HCT116 (cell line): ENCODE measurements at regions not wholly inside any gene's neighbourhood (a gene's known extent, or its start where the extent isn't known, plus 50 kb on each side); places are given as distances from the start of the nearest gene placed in this dataset.

Source experiments
- ATAC-seq: fragments of 200-7000 bp; cut with Tn5 transposase; 2 replicates; pipeline ENCODE4 v1.9.1; 2020; ENCODE audit warnings: mild to moderate bottlenecking, moderate library complexity
- BruUV-seq: library from RNA; stranded (reverse); fragments of 400-500 nt; replicated peaks from 2 replicates; lab custom pipeline; 2021; lab: Mats Ljungman, UMichigan
- CTCF ChIA-PET: fragments of 300-600 bp; sonication (Branson Sonifier 250); formaldehyde crosslinking; loops from one replicate; lab custom pipeline; 2021; ENCODE audit warnings: antibody characterized with exemption; lab: Charles Lee
- POLR2A ChIA-PET: fragments of 300-600, 350-600 bp; sonication (Branson Sonifier 250); formaldehyde crosslinking; loops from one replicate; lab custom pipeline; 2021; ENCODE audit warnings: antibody characterized with exemption; lab: Charles Lee
- RAD21 ChIA-PET, 2 experiments: fragments of 300-600 bp; sonication (Branson Sonifier 250); formaldehyde crosslinking; loops; one replicate each; lab custom pipeline; 2023; ENCODE audit warnings: low total read pairs in 2 of 2; ENCODE audit not compliant: uncharacterized antibody in 2 of 2, unreplicated experiment in 2 of 2, low non-redundant PET in 1 of 2; lab: Charles Lee
- DNase-seq: peaks from one replicate; pipeline ENCODE4 v3.0.0-alpha.2; 2010; ENCODE audit warnings: low read depth, low spot score
- H2AFZ ChIP-seq: fragments of 200-600 bp; shearing (Covaris generic), sonication (generic); 2 replicates; pipeline ENCODE4 v1.6.1; 2017; ENCODE audit warnings: low read depth, mixed run types, mixed read lengths, antibody characterized with exemption, low read length; ENCODE audit not compliant: poor library complexity, severe bottlenecking
- H3K27ac ChIP-seq: 2 replicates; pipeline ENCODE4 v1.5.1; 2012; ENCODE audit warnings: low read depth, low read length
- H3K27me3 ChIP-seq: fragments of 200-600 bp; sonication (generic); 2 replicates; pipeline ENCODE4 v1.6.1; 2016; ENCODE audit warnings: mixed run types, low read length, mixed read lengths; ENCODE audit not compliant: insufficient read depth
- H3K36me3 ChIP-seq, 2 experiments: fragments of 200-500 bp in 1 of 2; fragments of 200-600 bp in 1 of 2; sonication (Bioruptor generic) in 1 of 2; sonication (generic) in 1 of 2; 2 replicates each; pipeline versions ENCODE4 v1.5.1 to v1.6.1; 2014 to 2016; ENCODE audit warnings: low read length in 2 of 2, inconsistent platforms in 1 of 2, mixed read lengths in 1 of 2, mixed run types in 1 of 2; ENCODE audit not compliant: insufficient read depth in 2 of 2, control insufficient read depth in 1 of 2
- H3K4me1 ChIP-seq, 2 experiments: fragments of 200-600 bp in 1 of 2; sonication (generic) in 1 of 2; 2 replicates each; pipeline versions ENCODE4 v1.5.1 to v1.6.1; 2012 to 2017; ENCODE audit warnings: low read length in 2 of 2, inconsistent platforms in 1 of 2, mild to moderate bottlenecking in 1 of 2, mixed read lengths in 1 of 2, mixed run types in 1 of 2, moderate library complexity in 1 of 2; ENCODE audit not compliant: insufficient read depth in 2 of 2, control insufficient read depth in 1 of 2
- H3K4me2 ChIP-seq: fragments of 200-600 bp; sonication (generic); 2 replicates; pipeline ENCODE4 v1.6.1; 2017; ENCODE audit warnings: mixed run types, low read length, mixed read lengths
- H3K4me3 ChIP-seq, 2 experiments: fragments of 200-600 bp in 1 of 2; sonication (generic) in 1 of 2; replicated peaks in 1 of 2; 2 replicates each; pipeline ENCODE4 v1.5.1; 2011 to 2016; ENCODE audit warnings: low read length in 2 of 2, control low read depth in 1 of 2, low read depth in 1 of 2, mild to moderate bottlenecking in 1 of 2, mixed read lengths in 1 of 2, mixed run types in 1 of 2
- H3K79me2 ChIP-seq: fragments of 200-600 bp; sonication (generic); 2 replicates; pipeline ENCODE4 v1.6.1; 2017; ENCODE audit warnings: mild to moderate bottlenecking, mixed run types, low read length, moderate library complexity, mixed read lengths; ENCODE audit not compliant: insufficient read depth
- H3K9ac ChIP-seq: fragments of 200-600 bp; sonication (generic); 2 replicates; pipeline ENCODE4 v1.6.1; 2016; ENCODE audit warnings: low read length, mixed read lengths
- H3K9me2 ChIP-seq: fragments of 200-600 bp; sonication (generic), shearing (Covaris generic); 2 replicates; pipeline ENCODE4 v1.6.1; 2017; ENCODE audit warnings: mixed run types, mild to moderate bottlenecking, moderate library complexity; ENCODE audit not compliant: insufficient read depth
- H3K9me3 ChIP-seq, 2 experiments: fragments of 200-500 bp in 1 of 2; fragments of 200-600 bp in 1 of 2; sonication (Bioruptor generic) in 1 of 2; sonication (generic) in 1 of 2; 2 replicates each; pipeline ENCODE4 v1.6.1; 2014 to 2017; ENCODE audit warnings: low read length in 2 of 2, mixed read lengths in 2 of 2, inconsistent platforms in 1 of 2, low read depth in 1 of 2, mild to moderate bottlenecking in 1 of 2, mixed run types in 1 of 2, moderate library complexity in 1 of 2; ENCODE audit not compliant: control insufficient read depth in 1 of 2, insufficient read depth in 1 of 2
- H4K20me1 ChIP-seq: fragments of 200-600 bp; sonication (generic), shearing (Covaris generic); 2 replicates; pipeline ENCODE4 v1.6.1; 2017; ENCODE audit warnings: mixed run types, mild to moderate bottlenecking, moderate library complexity; ENCODE audit not compliant: insufficient read depth
- ATF3 ChIP-seq: IDR thresholded peaks from 2 replicates; pipeline ENCODE4 v1.6.1; 2012
- CBX3 ChIP-seq: IDR thresholded peaks from 2 replicates; pipeline ENCODE4 v1.6.1; 2012; ENCODE audit warnings: low read depth
- CEBPB ChIP-seq: IDR thresholded peaks from 2 replicates; pipeline ENCODE4 v1.6.1; 2012; ENCODE audit warnings: low read depth
- ELF1 ChIP-seq: IDR thresholded peaks from 2 replicates; pipeline ENCODE4 v1.6.1; 2012; ENCODE audit warnings: low read depth, borderline replicate concordance
- EZH2 ChIP-seq: fragments of 200-600 bp; sonication (generic); IDR thresholded peaks from 2 replicates; pipeline ENCODE4 v1.6.1; 2017; ENCODE audit warnings: antibody characterized with exemption, mixed run types
- EZH2phosphoT487 ChIP-seq: fragments of 200-600 bp; IDR thresholded peaks from 2 replicates; pipeline ENCODE4 v1.6.1; 2018; ENCODE audit warnings: antibody characterized with exemption, borderline replicate concordance
- MAX ChIP-seq: IDR thresholded peaks from 2 replicates; pipeline ENCODE4 v1.6.1; 2012
- POLR2A ChIP-seq: IDR thresholded peaks from 2 replicates; pipeline ENCODE4 v1.7.0; 2011; ENCODE audit warnings: borderline replicate concordance; ENCODE audit not compliant: insufficient read depth, insufficient read length; ENCODE audit errors: extremely low read depth
- SIN3A ChIP-seq: IDR thresholded peaks from 2 replicates; pipeline ENCODE4 v1.6.1; 2012; ENCODE audit warnings: low read depth
- SP1 ChIP-seq: IDR thresholded peaks from 2 replicates; pipeline ENCODE4 v1.6.1; 2012; ENCODE audit warnings: low read depth
- SRF ChIP-seq: IDR thresholded peaks from 2 replicates; pipeline ENCODE4 v1.6.1; 2012; ENCODE audit warnings: low read depth
- TCF7L2 ChIP-seq: IDR thresholded peaks from 2 replicates; pipeline ENCODE4 v1.7.0; 2011; ENCODE audit warnings: borderline replicate concordance, inconsistent platforms; ENCODE audit not compliant: insufficient read depth, insufficient read length; ENCODE audit errors: extremely low read depth
- YY1 ChIP-seq: IDR thresholded peaks from 2 replicates; pipeline ENCODE4 v1.6.1; 2011; ENCODE audit warnings: low read length, low read depth, moderate library complexity, mild to moderate bottlenecking; ENCODE audit not compliant: insufficient replicate concordance; ENCODE audit errors: extremely low read depth
- ZFX ChIP-seq: fragments of 450-650 bp; IDR thresholded peaks from 2 replicates; pipeline ENCODE4 v1.6.1; 2017
- intact Hi-C: fragments of 100-400 bp; cut with micrococcal nuclease; formaldehyde crosslinking; loops from 2 replicates; pipeline ENCODE4 v1.10.0; 2022

GRCh38 chr5:24732184-24732583 lies 87.4 kb upstream of the CDH10 start:
- ChIA-PET CTCF (no interaction called here), RAD21 (no interaction called here)

GRCh38 chr5:24720743-24721142 lies 76.0 kb upstream of the CDH10 start:
- no peaks in the 10 kb centered on the region for H3K36me3 ChIP-seq
- CTCF ChIA-PET: no interaction called here
- TF ChIP-seq EZH2phosphoT487: no peak
- TF ChIP-seq MAX: no peak
- TF ChIP-seq ZFX: no peak
- TF ChIP-seq CEBPB: no peak
- no peak for TF ChIP-seq SP1
- TF ChIP-seq YY1: no peak
- TF ChIP-seq CBX3: no peak
- TF ChIP-seq POLR2A: no peak
- no peak for TF ChIP-seq EZH2
- no peak for TF ChIP-seq ELF1
- no peak for TF ChIP-seq ATF3
- no peak for TF ChIP-seq SIN3A
- no peak for TF ChIP-seq TCF7L2
- TF ChIP-seq, all 23 proteins: peak for 0
- intact Hi-C loops: no loop called here
- Histone ChIP-seq H3K4me3 (no peak overlapping the region), H3K9ac (no peak overlapping the region), H3K27ac (no peak overlapping the region), H3K9me2 (no peaks in the 10 kb centered on the region), H3K27me3 (no peaks in the 10 kb centered on the region), H4K20me1 (no peaks in the 10 kb centered on the region), H3K9me3 (peaks cover 0 to 15% of the 10 kb centered on the region in 2 experiments; a peak in 2 of 4 replicates), H3K79me2 (no peaks in the 10 kb centered on the region), H3K4me2 (no peak overlapping the region), H2AFZ (no peak overlapping the region), H3K4me1 (no peaks in the 10 kb centered on the region)
- POLR2A ChIA-PET: no interaction called here
- no peak for DNase-seq
- ATAC-seq: no peak
- RAD21 ChIA-PET: no interaction called here
- no TSS peak for BruUV-seq

More at GRCh38 chr5:24732184-24732583, 87.4 kb upstream of the CDH10 start:
- intact Hi-C loops: no loop called here
- BruUV-seq: no TSS peak
- Histone ChIP-seq H3K36me3 (no peaks in the 10 kb centered on the region), H3K4me1 (no peaks in the 10 kb centered on the region), H4K20me1 (no peaks in the 10 kb centered on the region), H3K79me2 (no peaks in the 10 kb centered on the region), H2AFZ (no peak overlapping the region), H3K27ac (no peak overlapping the region), H3K9ac (no peak overlapping the region), H3K4me3 (no peak overlapping the region), H3K4me2 (no peak overlapping the region), H3K27me3 (no peaks in the 10 kb centered on the region), H3K9me3 (peaks cover 6 to 28% of the 10 kb centered on the region in 2 experiments; a peak in 2 of 4 replicates), H3K9me2 (no peaks in the 10 kb centered on the region)
- no peak for DNase-seq
- no peak for TF ChIP-seq ZFX
- no peak for TF ChIP-seq SRF
- TF ChIP-seq YY1: no peak
- no peak for TF ChIP-seq ELF1
- no peak for ATAC-seq
- POLR2A ChIA-PET: no interaction called here
